OCI-LY1 (cell line): ENCODE measurements at regions not wholly inside any gene's neighbourhood (a gene's known extent, or its start where the extent isn't known, plus 50 kb on each side); places are given as distances from the start of the nearest gene placed in this dataset.
"Not testable (repeated sequence)": the region's sequence is repeated elsewhere in the genome, so short reads cannot be mapped to it uniquely, and the experiment has no call there.

Experiments
- H2AFZ ChIP-seq: fragments of 200-600 bp; sonication (generic), shearing (Covaris generic); 2 replicates; pipeline ENCODE4 v1.6.0; 2014; ENCODE audit warnings: antibody characterized with exemption, mild to moderate bottlenecking, low read length
- H3F3A ChIP-seq: fragments of 200-600 bp; sonication (generic), shearing (Covaris generic); 2 replicates; pipeline ENCODE4 v1.6.0; 2014; ENCODE audit warnings: mild to moderate bottlenecking, antibody characterized with exemption, low read length, moderate library complexity; ENCODE audit not compliant: insufficient read depth
- H3K27ac ChIP-seq: fragments of 200-600 bp; sonication (generic); 2 replicates; pipeline ENCODE4 v1.5.1; 2014; ENCODE audit warnings: low read length, mixed run types, mild to moderate bottlenecking, low read depth; ENCODE audit not compliant: poor library complexity, severe bottlenecking
- H3K27me3 ChIP-seq: fragments of 200-600 bp; sonication (generic); 2 replicates; pipeline ENCODE4 v1.6.0; 2014; ENCODE audit warnings: antibody characterized with exemption, mild to moderate bottlenecking, low read length, moderate library complexity; ENCODE audit not compliant: insufficient read depth
- H3K36me3 ChIP-seq: fragments of 200-600 bp; sonication (generic); 2 replicates; pipeline ENCODE4 v1.6.1; 2014; ENCODE audit warnings: mild to moderate bottlenecking, antibody characterized with exemption, low read length, moderate library complexity, mixed read lengths; ENCODE audit not compliant: insufficient read depth
- H3K4me1 ChIP-seq: fragments of 200-600 bp; sonication (generic); 2 replicates; pipeline ENCODE4 v1.5.1; 2014; ENCODE audit warnings: mild to moderate bottlenecking, low read length, moderate library complexity; ENCODE audit not compliant: insufficient read depth, severe bottlenecking
- H3K4me2 ChIP-seq: fragments of 200-600 bp; sonication (generic), shearing (Covaris generic); 2 replicates; pipeline ENCODE4 v1.6.1; 2014; ENCODE audit warnings: low read length
- H3K4me3 ChIP-seq: fragments of 200-600 bp; sonication (generic); 2 replicates; pipeline ENCODE4 v1.5.1; 2014; ENCODE audit warnings: low read length, low read depth, mild to moderate bottlenecking, mixed read lengths; ENCODE audit not compliant: poor library complexity, severe bottlenecking
- H3K79me2 ChIP-seq: fragments of 200-600 bp; shearing (Covaris generic); 2 replicates; pipeline ENCODE4 v1.6.1; 2016; ENCODE audit warnings: mixed run types, low read length, mixed read lengths; ENCODE audit not compliant: insufficient read depth
- H3K9ac ChIP-seq: fragments of 200-600 bp; sonication (generic), shearing (Covaris generic); 2 replicates; pipeline ENCODE4 v1.6.1; 2014; ENCODE audit warnings: mild to moderate bottlenecking, low read length, mixed read lengths
- H3K9me2 ChIP-seq: fragments of 200-600 bp; sonication (generic), shearing (Covaris generic); 2 replicates; pipeline ENCODE4 v1.6.1; 2014; ENCODE audit warnings: low read depth, mild to moderate bottlenecking, low read length, mixed read lengths
- H3K9me3 ChIP-seq: fragments of 200-600 bp; shearing (Covaris generic); 2 replicates; pipeline ENCODE4 v1.6.1; 2014; ENCODE audit warnings: low read length, mixed read lengths
- H4K20me1 ChIP-seq: fragments of 200-600 bp; sonication (generic), shearing (Covaris generic); 2 replicates; pipeline ENCODE4 v1.6.0; 2016; ENCODE audit warnings: mild to moderate bottlenecking, low read length; ENCODE audit not compliant: insufficient read depth
- EZH2 ChIP-seq: fragments of 200-600 bp; sonication (generic), shearing (Covaris generic); IDR thresholded peaks from 2 replicates; pipeline ENCODE4 v1.8.0; 2017; ENCODE audit warnings: borderline replicate concordance, mixed run types, mild to moderate bottlenecking, antibody characterized with exemption, low read length, moderate library complexity, mixed read lengths
- TF ChIP-seq, protein P1 (sequence below): fragments of 200-600 bp; sonication (generic), shearing (Covaris generic); IDR thresholded peaks from 2 replicates; pipeline ENCODE4 v1.5.1; 2017; ENCODE audit warnings: mild to moderate bottlenecking, antibody characterized with exemption, low read length, moderate library complexity, mixed read lengths

DNA sequence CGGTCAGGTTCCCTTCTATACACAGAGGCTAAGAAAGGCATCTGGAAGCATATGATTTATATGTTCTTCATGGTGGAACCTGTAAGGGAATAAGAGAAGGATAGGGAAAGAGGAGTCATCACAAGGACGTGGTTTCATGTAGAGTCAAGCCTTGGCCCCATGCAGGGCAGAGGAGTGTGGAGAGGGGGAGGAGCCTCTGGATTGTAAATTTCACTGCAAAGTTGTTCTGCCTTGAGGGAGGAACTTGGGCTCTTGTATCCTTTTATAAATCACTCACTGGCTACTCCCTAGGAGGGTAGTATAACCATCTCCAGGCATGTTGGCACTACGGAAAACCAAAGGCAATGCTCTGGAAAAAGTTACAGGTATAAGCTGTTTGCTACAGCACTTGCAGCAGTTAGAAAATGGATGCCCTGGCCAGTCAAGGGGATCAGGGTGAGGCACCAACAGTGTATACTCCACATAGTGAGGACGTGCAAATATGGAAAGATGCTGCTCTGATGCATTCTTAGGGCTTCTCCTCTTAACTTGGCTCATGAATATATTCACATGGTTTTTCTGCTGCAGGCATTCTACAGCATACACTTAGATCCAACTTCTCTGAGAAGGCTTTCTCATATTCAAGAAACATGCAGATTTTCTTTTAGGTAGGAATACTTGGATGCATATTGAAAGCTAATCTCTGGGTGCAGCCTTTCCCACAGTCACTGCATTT lies 60.3 kb upstream of the ZNF81 start:
- Histone ChIP-seq H3F3A (no peaks in the 10 kb centered on the region), H4K20me1 (no peaks in the 10 kb centered on the region), H3K79me2 (no peaks in the 10 kb centered on the region), H3K9me3 (no peaks in the 10 kb centered on the region), H3K36me3 (no peaks in the 10 kb centered on the region), H3K4me2 (no peak overlapping the region), H3K4me1 (no peaks in the 10 kb centered on the region), H3K9ac (no peak overlapping the region), H3K27ac (no peak overlapping the region), H3K4me3 (no peak overlapping the region), H2AFZ (no peak overlapping the region), H3K9me2 (no peaks in the 10 kb centered on the region), H3K27me3 (no peaks in the 10 kb centered on the region)
- TF ChIP-seq, protein P1, sequence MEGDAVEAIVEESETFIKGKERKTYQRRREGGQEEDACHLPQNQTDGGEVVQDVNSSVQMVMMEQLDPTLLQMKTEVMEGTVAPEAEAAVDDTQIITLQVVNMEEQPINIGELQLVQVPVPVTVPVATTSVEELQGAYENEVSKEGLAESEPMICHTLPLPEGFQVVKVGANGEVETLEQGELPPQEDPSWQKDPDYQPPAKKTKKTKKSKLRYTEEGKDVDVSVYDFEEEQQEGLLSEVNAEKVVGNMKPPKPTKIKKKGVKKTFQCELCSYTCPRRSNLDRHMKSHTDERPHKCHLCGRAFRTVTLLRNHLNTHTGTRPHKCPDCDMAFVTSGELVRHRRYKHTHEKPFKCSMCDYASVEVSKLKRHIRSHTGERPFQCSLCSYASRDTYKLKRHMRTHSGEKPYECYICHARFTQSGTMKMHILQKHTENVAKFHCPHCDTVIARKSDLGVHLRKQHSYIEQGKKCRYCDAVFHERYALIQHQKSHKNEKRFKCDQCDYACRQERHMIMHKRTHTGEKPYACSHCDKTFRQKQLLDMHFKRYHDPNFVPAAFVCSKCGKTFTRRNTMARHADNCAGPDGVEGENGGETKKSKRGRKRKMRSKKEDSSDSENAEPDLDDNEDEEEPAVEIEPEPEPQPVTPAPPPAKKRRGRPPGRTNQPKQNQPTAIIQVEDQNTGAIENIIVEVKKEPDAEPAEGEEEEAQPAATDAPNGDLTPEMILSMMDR = no peak
- TF ChIP-seq EZH2 = no peak

DNA sequence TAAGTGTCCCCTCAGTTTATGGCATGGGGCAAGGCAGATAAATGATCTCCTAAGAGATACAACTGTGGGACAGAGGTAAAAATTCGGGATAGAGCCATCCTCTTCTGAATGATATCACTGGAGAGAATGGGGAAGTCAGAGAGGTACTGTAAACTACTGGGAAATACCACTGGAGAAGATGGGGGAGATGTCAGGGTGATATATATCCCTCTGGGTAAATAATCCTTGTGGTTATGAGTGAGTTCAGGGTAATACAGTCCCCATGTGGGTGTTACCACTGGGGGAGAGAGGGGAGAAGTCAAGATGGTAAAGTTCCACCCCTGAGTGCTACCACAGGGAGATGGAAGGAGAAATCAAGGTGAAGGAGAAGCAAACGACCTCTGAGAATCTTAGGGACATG lies 63.9 kb upstream of the ZNF81 start:
- Histone ChIP-seq H3F3A (no peaks in the 10 kb centered on the region), H4K20me1 (no peaks in the 10 kb centered on the region), H2AFZ (no peak overlapping the region), H3K4me3 (no peak overlapping the region), H3K4me2 (no peak overlapping the region), H3K36me3 (no peaks in the 10 kb centered on the region), H3K79me2 (no peaks in the 10 kb centered on the region), H3K9me2 (no peaks in the 10 kb centered on the region), H3K27ac (no peak overlapping the region), H3K9me3 (no peaks in the 10 kb centered on the region), H3K4me1 (no peaks in the 10 kb centered on the region), H3K9ac (no peak overlapping the region), H3K27me3 (no peaks in the 10 kb centered on the region)
- no peak for TF ChIP-seq EZH2
- TF ChIP-seq, protein P1 = no peak

DNA sequence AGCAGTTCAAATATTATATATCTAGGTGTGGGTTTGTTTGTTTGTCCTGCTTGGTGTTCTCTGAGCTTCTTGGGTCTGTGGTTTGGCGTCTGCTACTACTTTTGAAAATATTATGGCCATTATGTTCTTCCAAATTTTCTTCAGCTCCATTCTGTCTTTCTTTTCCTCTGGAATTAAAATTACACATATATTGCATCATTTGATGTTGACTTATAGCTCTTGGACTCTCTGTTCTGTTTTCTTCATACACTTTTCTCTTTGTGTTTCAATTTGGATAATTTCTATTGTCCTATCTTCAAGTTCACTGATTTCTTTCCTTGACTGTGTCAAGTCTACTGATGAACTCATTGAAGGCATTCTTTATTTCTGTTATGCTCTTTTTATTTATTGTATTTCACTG lies 65.2 kb upstream of the ZNF81 start:
- no peaks in the 10 kb centered on the region for H3K9me3 ChIP-seq
- no peaks in the 10 kb centered on the region for H3K27me3 ChIP-seq
- no peaks in the 10 kb centered on the region for H3F3A ChIP-seq
- H3K4me1 ChIP-seq = no peaks in the 10 kb centered on the region
- H3K4me3 ChIP-seq = no peak overlapping the region
- H2AFZ ChIP-seq = no peak overlapping the region
- no peaks in the 10 kb centered on the region for H3K79me2 ChIP-seq
- no peaks in the 10 kb centered on the region for H3K36me3 ChIP-seq
- H3K27ac ChIP-seq = no peak overlapping the region
- TF ChIP-seq, protein P1 = no peak
- TF ChIP-seq EZH2 = no peak
- H3K9ac ChIP-seq = no peak overlapping the region
- H3K9me2 ChIP-seq = no peaks in the 10 kb centered on the region
- H3K4me2 ChIP-seq = no peak overlapping the region
- H4K20me1 ChIP-seq = no peaks in the 10 kb centered on the region

DNA sequence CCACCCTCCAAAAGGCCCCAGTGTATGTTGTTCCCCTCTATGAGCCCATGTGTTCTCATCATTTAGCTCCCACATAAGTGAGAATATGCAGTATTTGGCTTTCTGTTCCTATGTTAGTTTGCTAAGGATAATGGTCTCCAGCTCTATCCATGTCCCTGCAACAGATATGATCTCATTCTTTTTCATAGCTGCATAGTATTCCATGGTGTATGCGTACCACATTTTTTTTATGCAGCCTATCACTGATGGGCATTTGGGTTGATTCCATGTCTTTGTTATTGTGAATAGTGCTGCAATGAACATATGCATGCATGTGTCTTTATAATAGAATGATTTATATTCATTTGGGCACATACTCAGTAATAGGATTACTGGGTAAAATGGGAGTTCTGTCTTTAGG lies 73.9 kb upstream of the ZNF81 start:
- not testable (repeated sequence) for H3K79me2 ChIP-seq, H3K27me3 ChIP-seq, H4K20me1 ChIP-seq, H3K4me3 ChIP-seq, H3K27ac ChIP-seq, H3F3A ChIP-seq, H2AFZ ChIP-seq, H3K36me3 ChIP-seq, H3K4me2 ChIP-seq, H3K4me1 ChIP-seq, H3K9me3 ChIP-seq, H3K9me2 ChIP-seq, H3K9ac ChIP-seq
